ENCODE measurements at regions not wholly inside any gene's neighbourhood (a gene's known extent, or its start where the extent isn't known, plus 50 kb on each side); places are given as distances from the start of the nearest gene placed in this dataset.

- no peak overlapping the region for H2AFZ ChIP-seq (ENCODE audit: low read length)
- no peak for TF ChIP-seq EZH2 (IDR thresholded peaks at IDR 0.05; ENCODE audit: low read length, missing control alignments)
- no peak for TF ChIP-seq CTCF (conservative IDR thresholded peaks at IDR 0.05 in 1 of 2, IDR thresholded peaks at IDR 0.05 in 1 of 2; ENCODE audit: low read depth in 1 of 2, low read length in 2 of 2)
- no peaks in the 10 kb centered on the region for H3K9me3 ChIP-seq (ENCODE audit: control insufficient read depth, insufficient read depth, low read depth, low read length)
- no peak overlapping the region for H3K4me3 ChIP-seq (replicated peaks in 1 of 4; ENCODE audit: control extremely low read depth in 1 of 4, insufficient read depth in 1 of 4, low read depth in 3 of 4, low read length in 4 of 4)
- no peak overlapping the region for H3K9ac ChIP-seq (ENCODE audit: insufficient read depth, low read length)
- no peaks in the 10 kb centered on the region for H3K4me1 ChIP-seq (ENCODE audit: control insufficient read depth, extremely low read depth, insufficient read depth, low read length)
- H3K79me2 ChIP-seq (ENCODE audit: control insufficient read depth, insufficient read depth, low read length) = no peaks in the 10 kb centered on the region
- H3K27me3 ChIP-seq (ENCODE audit: control insufficient read depth, insufficient read depth, low read length) = no peaks in the 10 kb centered on the region
- H4K20me1 ChIP-seq (ENCODE audit: control insufficient read depth, extremely low read depth, insufficient read depth, low read length) = no peaks in the 10 kb centered on the region
- H3K27ac ChIP-seq (ENCODE audit: insufficient read depth, low read length) = no peak overlapping the region
- no peaks in the 10 kb centered on the region for H3K36me3 ChIP-seq (ENCODE audit: control insufficient read depth, insufficient read depth, low read length)
- H3K4me2 ChIP-seq (ENCODE audit: extremely low read depth, insufficient read depth, low read length) = no peak overlapping the region
- DNase-seq (ENCODE audit: low read depth in 2 of 2) = no peak
Measured at GRCh38 chr13:39809466-39809865, 154.0 kb downstream of the COG6 start.

DNA sequence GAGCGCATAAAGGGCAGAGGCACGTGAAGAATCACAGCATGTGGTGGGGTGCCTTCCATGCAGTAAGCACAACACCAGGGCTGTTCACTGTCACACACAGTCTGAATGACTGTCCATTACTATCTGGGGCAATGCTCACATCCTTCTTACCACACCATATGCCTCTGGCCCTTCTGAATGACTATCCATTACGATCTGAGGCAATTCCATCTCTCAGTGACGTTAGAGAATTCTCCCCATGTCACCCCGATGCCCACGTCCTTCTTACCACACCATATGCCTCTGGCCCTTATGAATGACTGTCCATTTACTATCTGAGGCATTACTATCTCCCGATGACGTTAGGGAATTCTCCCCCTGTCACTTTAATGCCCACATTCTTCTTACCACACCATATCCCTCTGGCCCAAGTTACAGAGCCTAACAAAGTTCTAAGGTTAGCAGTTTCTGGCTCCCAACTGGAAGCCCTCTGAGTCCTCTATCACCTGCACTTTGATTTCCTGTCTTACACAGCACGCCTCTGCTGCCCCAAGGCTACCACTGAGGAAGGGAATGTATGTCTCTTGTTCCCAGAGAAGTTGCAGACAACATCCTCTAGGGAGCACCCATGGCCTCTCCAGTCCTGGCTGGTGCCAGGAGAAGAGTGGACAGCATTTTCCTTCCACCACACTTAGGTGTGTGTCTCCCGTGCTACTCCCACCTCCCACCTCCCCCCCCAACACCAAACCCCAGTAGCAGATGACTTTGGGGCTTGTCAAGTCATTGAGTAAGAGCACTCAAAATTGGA is 154.8 kb downstream of the COG6 start:
- H3K9me3 ChIP-seq (ENCODE audit: control insufficient read depth, insufficient read depth, low read depth, low read length) = no peaks in the 10 kb centered on the region
- H3K79me2 ChIP-seq (ENCODE audit: control insufficient read depth, insufficient read depth, low read length) = no peaks in the 10 kb centered on the region
- no peak overlapping the region for H3K4me3 ChIP-seq (replicated peaks in 1 of 4; ENCODE audit: control extremely low read depth in 1 of 4, insufficient read depth in 1 of 4, low read depth in 3 of 4, low read length in 4 of 4)
- no peaks in the 10 kb centered on the region for H3K4me1 ChIP-seq (ENCODE audit: control insufficient read depth, extremely low read depth, insufficient read depth, low read length)
- H3K9ac ChIP-seq (ENCODE audit: insufficient read depth, low read length) = no peak overlapping the region
- DNase-seq (ENCODE audit: low read depth in 2 of 2) = no peak
- H2AFZ ChIP-seq (ENCODE audit: low read length) = no peak overlapping the region
- H3K27ac ChIP-seq (ENCODE audit: insufficient read depth, low read length) = no peak overlapping the region
- H4K20me1 ChIP-seq (ENCODE audit: control insufficient read depth, extremely low read depth, insufficient read depth, low read length) = no peaks in the 10 kb centered on the region
- no peak overlapping the region for H3K4me2 ChIP-seq (ENCODE audit: extremely low read depth, insufficient read depth, low read length)
- TF ChIP-seq EZH2 (IDR thresholded peaks at IDR 0.05; ENCODE audit: low read length, missing control alignments) (no peak), CTCF (conservative IDR thresholded peaks at IDR 0.05 in 1 of 2, IDR thresholded peaks at IDR 0.05 in 1 of 2; ENCODE audit: low read depth in 1 of 2, low read length in 2 of 2) (no peak)
- H3K27me3 ChIP-seq (ENCODE audit: control insufficient read depth, insufficient read depth, low read length) = no peaks in the 10 kb centered on the region
- no peaks in the 10 kb centered on the region for H3K36me3 ChIP-seq (ENCODE audit: control insufficient read depth, insufficient read depth, low read length)

GRCh38 chr13:39811051-39811450 is 155.6 kb downstream of the COG6 start:
- H3K4me2 ChIP-seq (ENCODE audit: extremely low read depth, insufficient read depth, low read length) = no peak overlapping the region
- no peaks in the 10 kb centered on the region for H3K9me3 ChIP-seq (ENCODE audit: control insufficient read depth, insufficient read depth, low read depth, low read length)
- H3K9ac ChIP-seq (ENCODE audit: insufficient read depth, low read length) = no peak overlapping the region
- no peaks in the 10 kb centered on the region for H3K4me1 ChIP-seq (ENCODE audit: control insufficient read depth, extremely low read depth, insufficient read depth, low read length)
- no peak overlapping the region for H3K27ac ChIP-seq (ENCODE audit: insufficient read depth, low read length)
- H3K36me3 ChIP-seq (ENCODE audit: control insufficient read depth, insufficient read depth, low read length) = no peaks in the 10 kb centered on the region
- no peaks in the 10 kb centered on the region for H3K79me2 ChIP-seq (ENCODE audit: control insufficient read depth, insufficient read depth, low read length)
- TF ChIP-seq EZH2 (IDR thresholded peaks at IDR 0.05; ENCODE audit: low read length, missing control alignments) (no peak), CTCF (conservative IDR thresholded peaks at IDR 0.05 in 1 of 2, IDR thresholded peaks at IDR 0.05 in 1 of 2; ENCODE audit: low read depth in 1 of 2, low read length in 2 of 2) (no peak)
- no peaks in the 10 kb centered on the region for H3K27me3 ChIP-seq (ENCODE audit: control insufficient read depth, insufficient read depth, low read length)
- H2AFZ ChIP-seq (ENCODE audit: low read length) = no peak overlapping the region
- H4K20me1 ChIP-seq (ENCODE audit: control insufficient read depth, extremely low read depth, insufficient read depth, low read length) = no peaks in the 10 kb centered on the region
- no peak overlapping the region for H3K4me3 ChIP-seq (replicated peaks in 1 of 4; ENCODE audit: control extremely low read depth in 1 of 4, insufficient read depth in 1 of 4, low read depth in 3 of 4, low read length in 4 of 4)
- no peak for DNase-seq (ENCODE audit: low read depth in 2 of 2)

Measured in fibroblast of lung (primary cell).